Skeletal muscle satellite cell (primary cell): ENCODE measurements at regions not wholly inside any gene's neighbourhood (a gene's known extent, or its start where the extent isn't known, plus 50 kb on each side); places are given as distances from the start of the nearest gene placed in this dataset.

Experiments used
- H3K27me3 ChIP-seq: 2 replicates; pipeline ENCODE4 v1.7.0; 2013; ENCODE audit warnings: low read length; ENCODE audit not compliant: control insufficient read depth, insufficient read depth
- H3K36me3 ChIP-seq: 2 replicates; pipeline ENCODE4 v1.7.0; 2013; ENCODE audit warnings: mild to moderate bottlenecking, control low read depth, low read length; ENCODE audit not compliant: insufficient read depth
- H3K4me1 ChIP-seq: 2 replicates; pipeline ENCODE4 v1.7.0; 2013; ENCODE audit warnings: low read length; ENCODE audit not compliant: control insufficient read depth, insufficient read depth
- H3K4me2 ChIP-seq: 2 replicates; pipeline ENCODE4 v1.7.0; 2013; ENCODE audit warnings: mild to moderate bottlenecking, low read length
- H3K4me3 ChIP-seq: 2 replicates; pipeline ENCODE4 v1.7.0; 2013; ENCODE audit warnings: low read length
- H3K9ac ChIP-seq: 2 replicates; pipeline ENCODE4 v1.7.0; 2013; ENCODE audit warnings: mild to moderate bottlenecking, low read depth, low read length, moderate library complexity
- H3K9me3 ChIP-seq: replicated peaks from 2 replicates; pipeline ENCODE4 v1.7.0; 2013; ENCODE audit warnings: mild to moderate bottlenecking, control low read depth, low read length

DNA sequence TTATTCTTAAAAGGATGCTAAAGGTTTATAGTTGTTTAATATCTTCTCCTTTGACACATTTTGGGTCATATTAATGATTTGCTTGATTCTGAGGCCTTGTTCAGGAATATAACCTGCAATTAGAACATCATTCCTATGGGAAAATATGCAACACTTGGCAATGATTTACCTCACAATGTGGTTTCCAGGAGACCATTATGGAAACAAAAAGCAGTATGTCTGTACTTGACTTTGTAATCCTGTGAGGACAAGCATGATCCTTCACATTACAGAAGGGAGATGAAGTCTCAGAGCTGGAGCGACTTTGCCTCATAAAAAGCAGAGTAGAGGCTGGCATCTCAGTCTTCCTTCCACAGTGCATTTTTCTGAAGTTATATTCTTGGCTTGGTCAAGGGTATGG lies 57.0 kb upstream of the CDCA7L start:
- no peak overlapping the region for H3K4me3 ChIP-seq
- H3K9me3 ChIP-seq: no peaks in the 10 kb centered on the region
- H3K27me3 ChIP-seq: peaks cover 12% of the 10 kb centered on the region
- peaks cover 5% of the 10 kb centered on the region for H3K4me1 ChIP-seq
- no peaks in the 10 kb centered on the region for H3K36me3 ChIP-seq
- H3K9ac ChIP-seq: no peak overlapping the region
- H3K4me2 ChIP-seq: no peak overlapping the region

GRCh38 chr7:22001345-22002004 lies 55.8 kb upstream of the CDCA7L start:
- H3K36me3 ChIP-seq: no peaks in the 10 kb centered on the region
- peaks cover 12% of the 10 kb centered on the region for H3K4me1 ChIP-seq
- H3K4me3 ChIP-seq: peak overlapping the region; percentile 16
- peaks cover 7% of the 10 kb centered on the region for H3K27me3 ChIP-seq
- no peaks in the 10 kb centered on the region for H3K9me3 ChIP-seq
- H3K4me2 ChIP-seq: peak overlapping the region; percentile 61
- H3K9ac ChIP-seq: peak overlapping the region; percentile 45

DNA sequence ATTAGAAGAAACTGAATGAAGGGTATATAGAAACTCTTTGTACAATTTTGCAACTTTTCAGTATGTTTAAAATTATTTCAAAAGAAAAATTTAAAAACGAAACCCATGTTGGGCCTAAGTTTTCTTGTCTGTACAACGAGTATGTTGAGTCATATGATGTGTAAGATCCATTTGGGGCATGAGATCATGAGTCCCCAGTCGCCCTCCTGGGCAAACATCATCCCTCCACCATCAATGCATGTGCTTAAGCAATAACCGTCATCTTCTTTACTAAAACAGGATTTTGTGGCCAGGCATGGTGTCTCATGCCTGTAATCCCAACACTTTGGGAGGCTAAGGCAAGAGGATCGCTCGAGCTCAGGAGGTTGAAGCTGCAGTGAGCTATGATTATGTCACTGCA lies 54.2 kb upstream of the CDCA7L start:
- Histone ChIP-seq H3K27me3 (peaks cover 2% of the 10 kb centered on the region), H3K4me3 (no peak overlapping the region), H3K9ac (no peak overlapping the region), H3K9me3 (no peaks in the 10 kb centered on the region), H3K4me2 (no peak overlapping the region), H3K4me1 (peaks cover 13% of the 10 kb centered on the region), H3K36me3 (no peaks in the 10 kb centered on the region)

DNA sequence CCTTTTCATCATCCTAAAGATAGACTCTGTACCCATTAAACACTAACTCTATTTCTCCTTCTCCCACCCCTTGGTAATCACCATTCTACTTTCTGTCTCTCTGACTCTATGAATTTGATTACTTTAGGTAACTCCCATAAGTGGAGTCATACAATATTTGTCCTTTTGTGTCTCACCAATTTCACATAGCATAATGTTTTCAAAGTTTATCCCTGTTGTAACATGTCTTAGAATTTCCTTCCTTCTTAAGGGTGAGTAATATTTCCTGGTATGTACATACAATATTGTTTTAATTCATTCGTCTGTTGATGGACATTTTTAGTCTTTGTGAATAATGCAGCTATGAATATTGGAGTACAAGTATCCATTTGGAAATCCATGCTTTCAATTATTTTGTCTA lies 50.9 kb upstream of the CDCA7L start:
- Histone ChIP-seq H3K27me3 (no peaks in the 10 kb centered on the region), H3K9ac (no peak overlapping the region), H3K4me1 (peaks cover 13% of the 10 kb centered on the region), H3K4me3 (no peak overlapping the region), H3K9me3 (no peaks in the 10 kb centered on the region), H3K36me3 (no peaks in the 10 kb centered on the region), H3K4me2 (peak overlapping the region; percentile 56)
